DMS 273 (cell line): ENCODE measurements at regions not wholly inside any gene's neighbourhood (a gene's known extent, or its start where the extent isn't known, plus 50 kb on each side); places are given as distances from the start of the nearest gene placed in this dataset.
A peak's percentile ranks its signal among the peaks of the same experiment; 100 is the strongest.
"Not testable (repeated sequence)": the region's sequence is repeated elsewhere in the genome, so short reads cannot be mapped to it uniquely, and the experiment has no call there.

Experiments used
- DNase-seq: peaks from one replicate; lab custom pipeline; 2025; ENCODE audit not compliant: unreplicated experiment; lab: John Stamatoyannopoulos, UW

DNA sequence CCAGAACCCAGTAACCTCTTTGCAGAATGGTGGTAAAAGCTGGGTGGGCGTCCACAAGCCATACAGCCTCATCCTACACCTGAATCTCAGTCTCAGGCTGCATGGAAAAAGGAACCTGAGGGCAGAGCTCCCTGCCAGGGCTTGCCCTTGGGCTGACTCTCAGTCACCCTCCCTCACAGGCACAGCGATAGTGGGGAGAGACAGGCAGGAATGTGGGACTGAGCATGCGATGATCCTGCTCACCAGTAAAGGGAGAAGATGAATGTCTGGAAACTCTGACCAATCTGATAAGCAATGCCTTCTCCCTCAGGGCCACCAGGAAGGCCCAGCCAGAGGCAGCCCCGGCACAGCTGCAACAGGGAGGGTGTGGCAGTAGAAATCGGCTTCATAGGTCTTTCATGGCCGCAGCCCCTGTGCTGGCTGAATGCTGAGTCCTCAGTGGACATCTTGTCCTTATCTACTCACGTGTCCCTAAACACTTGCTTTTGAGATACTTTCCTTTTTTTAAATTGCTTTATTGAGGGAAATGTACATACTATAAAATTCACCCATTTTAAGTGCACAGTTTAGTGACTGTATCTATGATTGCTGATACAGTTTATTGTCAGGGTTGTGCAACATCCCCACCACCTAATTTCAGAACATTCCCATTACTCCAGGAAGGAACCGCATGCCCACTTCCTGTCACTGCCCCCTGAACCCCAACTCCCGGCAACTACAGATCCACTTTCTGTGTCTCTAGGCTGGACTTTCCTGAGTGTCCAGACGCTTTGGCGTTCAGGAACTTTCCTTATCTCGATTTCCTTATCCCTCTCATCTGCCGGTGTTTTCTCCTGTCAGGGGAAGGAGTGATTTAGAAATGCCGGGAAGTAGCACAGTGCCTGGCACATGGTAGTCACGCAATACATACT, 258.1 kb downstream of the PCNX1 start:
- DNase-seq = no peak

DNA sequence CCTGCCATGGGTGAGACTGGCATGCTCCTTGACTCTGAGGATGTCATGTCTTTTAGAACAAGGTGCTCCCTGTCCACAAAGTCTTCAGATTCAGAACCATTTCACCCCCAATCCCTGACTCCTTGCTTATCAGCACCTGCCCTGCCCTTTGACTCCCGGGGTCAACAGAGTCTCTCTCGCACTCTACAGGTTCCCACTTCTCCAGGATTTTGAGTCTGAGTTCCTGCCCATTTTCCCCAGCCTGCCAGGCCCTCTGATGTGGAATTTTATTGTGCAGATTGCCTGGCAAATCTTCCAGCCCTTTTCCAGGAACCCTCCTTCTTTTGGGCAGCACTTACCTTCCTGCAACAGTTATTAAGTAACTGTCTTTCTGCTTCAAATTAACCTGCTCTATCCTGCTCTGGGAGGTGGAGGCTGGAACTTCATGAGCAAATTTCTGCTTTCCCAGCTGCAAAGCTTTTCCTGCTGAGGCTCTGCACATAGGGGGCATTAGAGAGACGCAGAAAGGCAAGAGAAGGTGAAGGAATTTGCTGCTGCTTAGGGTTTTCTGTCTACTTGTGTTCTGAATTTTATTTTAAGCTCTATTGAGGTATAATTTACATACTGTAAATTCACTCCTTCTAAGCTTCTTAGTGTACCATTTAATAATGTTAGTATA, 259.1 kb downstream of the PCNX1 start:
- DNase-seq = peak; percentile 76

DNA sequence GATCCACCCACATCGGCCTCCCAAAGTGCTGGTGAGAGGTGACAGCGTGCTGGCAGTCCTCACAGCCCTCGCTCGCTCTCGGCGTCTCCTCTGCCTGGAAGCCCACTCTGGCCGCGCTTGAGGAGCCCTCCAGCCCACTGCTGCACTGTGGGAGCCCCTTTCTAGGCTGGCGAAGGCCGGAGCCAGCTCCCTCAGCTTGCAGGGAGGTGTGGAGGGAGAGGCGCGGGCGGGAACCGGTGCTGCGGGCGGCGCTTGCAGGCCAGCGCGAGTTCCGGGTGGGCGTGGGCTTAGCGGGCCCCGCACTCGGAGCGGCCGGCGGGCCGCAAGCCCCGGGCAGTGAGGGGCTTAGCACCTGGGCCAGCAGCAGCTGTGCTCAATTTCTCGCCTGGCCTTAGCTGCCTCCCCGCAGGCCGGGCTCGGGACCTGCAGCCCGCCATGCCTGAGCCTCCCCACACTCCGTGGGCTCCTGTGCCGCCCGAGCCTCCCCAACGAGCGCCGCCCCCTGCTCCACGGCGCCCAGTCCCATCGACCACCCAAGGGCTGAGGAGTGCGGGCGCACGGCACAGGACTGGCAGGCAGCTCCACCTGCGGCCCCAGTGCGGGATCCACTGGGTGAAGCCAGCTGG, 260.2 kb downstream of the PCNX1 start:
- not testable (repeated sequence) for DNase-seq

DNA sequence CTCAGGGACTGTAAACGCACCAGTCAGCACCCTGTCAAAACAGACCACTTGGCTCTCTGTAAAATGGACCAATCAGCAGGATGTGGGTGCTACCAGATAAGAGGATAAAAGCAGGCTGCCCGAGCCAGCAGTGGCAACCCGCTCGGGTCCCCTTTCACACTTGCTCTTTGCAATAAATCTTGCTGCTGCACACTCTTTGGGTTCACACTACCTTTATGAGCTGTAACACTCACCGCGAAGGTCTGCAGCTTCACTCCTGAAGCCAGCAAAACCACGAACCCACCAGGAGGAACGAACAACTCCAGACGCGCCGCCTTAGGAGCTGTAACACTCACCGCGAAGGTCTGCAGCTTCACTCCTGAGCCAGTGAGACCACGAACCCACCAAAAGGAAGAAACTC, 260.9 kb downstream of the PCNX1 start:
- not testable (repeated sequence) for DNase-seq

DNA sequence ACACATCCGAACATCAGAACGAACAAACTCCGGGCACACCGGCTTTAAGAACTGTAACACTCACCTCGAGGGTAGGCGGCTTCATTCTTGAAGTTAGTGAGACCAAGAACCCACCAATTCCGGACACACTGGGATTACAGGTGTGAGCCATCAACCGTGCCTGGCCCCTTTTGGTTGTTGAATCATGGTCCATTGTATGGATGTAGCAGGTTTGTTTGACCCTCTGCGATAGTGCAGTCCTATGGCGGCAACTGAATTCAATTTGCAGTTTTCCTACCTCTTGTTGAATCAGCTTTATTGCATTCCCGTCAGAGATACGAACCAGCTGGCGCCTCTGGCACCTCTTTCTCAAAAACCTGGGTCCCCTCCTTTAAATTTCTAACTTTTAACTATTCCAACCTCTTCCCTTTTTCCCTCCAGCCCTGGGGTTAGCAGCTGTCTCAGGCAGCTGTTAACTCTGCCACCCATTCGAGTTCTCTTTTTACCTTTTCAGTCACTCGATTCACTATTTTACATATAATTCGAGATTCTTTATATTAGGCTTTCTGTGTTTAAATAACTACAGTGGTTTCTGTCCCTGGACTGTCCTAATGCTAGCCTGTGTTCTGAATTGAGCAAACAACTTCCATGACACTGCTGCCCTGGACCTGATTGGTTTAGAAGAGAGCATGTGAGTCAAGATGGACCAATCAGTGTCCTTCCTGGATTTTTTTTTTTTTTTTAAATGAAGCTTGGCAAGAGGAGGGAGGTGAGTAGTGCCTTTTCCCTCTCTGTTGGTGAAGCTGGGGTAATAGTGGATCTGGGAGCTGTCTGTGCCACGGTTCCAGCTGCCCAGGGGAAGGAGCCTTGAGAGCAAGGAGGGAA, 261.5 kb downstream of the PCNX1 start:
- no peak for DNase-seq

DNA sequence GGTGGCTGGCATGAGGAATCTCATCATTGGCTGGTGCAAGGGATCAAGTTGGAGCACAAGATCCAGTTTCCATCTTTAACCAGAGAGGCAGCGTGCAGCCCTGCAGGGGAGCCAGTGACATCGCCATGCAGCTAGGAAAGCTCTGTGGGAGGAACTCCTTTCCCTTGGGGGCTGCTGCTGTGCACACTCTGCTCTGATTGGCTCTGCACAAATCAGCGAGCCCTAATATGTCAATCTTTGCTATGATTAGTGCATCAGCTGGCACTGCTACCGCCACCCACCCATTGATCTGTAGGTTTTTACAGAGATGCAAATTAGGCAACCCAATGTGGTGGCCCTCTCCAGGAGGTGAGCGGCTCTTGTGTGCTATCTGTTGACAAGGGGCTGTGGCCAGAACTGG, 262.6 kb downstream of the PCNX1 start:
- DNase-seq = no peak

DNA sequence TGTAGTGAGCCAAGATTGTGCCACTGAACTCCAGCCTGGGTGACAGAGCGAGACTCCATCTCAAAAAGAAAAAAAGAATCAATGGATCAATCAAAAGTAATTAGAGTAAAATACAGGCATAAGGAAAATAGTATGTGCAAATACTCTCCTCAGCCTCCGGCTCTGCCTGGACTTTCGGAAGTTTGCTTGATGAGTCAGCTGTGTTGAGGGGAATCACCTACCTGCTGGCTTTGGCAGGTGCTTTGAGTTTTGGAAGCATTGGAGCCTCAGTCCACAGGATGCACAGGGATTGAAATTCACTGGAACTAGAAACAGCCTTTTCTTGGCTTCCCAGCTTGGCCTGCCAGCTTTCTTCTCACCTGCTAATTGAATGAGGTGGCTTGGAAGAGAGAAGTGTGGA, 268.2 kb downstream of the PCNX1 start:
- no peak for DNase-seq

DNA sequence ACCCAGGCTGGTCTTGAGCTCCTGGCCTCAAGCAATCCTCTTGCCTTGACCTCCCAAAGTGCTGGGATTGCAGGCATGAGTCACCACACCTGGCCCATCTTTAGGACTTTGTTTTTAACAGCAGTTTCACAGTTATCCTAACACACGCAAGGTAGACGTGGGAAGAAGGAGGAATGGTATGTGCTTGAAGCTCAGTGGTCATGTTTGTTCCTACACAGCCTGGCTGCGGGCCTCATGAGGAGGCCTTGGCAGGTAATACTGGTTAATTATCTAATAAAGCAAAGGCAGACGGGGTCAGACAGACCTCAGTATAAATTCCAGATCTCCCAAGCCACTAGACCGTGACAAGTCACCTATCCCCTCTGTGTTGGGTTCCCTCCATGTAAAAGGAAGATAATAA, 271.8 kb downstream of the PCNX1 start:
- no peak for DNase-seq

DNA sequence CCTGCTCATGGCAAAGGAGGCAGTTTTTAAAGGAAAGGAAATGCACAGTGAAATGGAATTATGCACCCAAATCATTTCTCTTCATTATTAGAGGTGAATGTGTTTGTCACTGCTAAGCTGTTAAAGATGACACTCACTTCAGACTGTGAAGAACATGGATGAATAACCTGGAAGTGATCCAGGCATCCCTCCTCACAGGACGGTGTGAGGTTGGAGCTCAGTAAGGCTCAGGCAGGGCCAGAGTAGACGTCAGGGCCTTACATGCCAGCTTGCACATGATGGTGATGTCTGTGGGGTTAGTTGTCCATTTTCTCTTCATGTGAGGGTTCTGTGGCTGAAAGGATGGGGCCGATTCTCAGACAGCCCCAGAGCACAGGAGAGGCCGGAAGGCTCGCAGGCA, 273.1 kb downstream of the PCNX1 start:
- DNase-seq = no peak

DNA sequence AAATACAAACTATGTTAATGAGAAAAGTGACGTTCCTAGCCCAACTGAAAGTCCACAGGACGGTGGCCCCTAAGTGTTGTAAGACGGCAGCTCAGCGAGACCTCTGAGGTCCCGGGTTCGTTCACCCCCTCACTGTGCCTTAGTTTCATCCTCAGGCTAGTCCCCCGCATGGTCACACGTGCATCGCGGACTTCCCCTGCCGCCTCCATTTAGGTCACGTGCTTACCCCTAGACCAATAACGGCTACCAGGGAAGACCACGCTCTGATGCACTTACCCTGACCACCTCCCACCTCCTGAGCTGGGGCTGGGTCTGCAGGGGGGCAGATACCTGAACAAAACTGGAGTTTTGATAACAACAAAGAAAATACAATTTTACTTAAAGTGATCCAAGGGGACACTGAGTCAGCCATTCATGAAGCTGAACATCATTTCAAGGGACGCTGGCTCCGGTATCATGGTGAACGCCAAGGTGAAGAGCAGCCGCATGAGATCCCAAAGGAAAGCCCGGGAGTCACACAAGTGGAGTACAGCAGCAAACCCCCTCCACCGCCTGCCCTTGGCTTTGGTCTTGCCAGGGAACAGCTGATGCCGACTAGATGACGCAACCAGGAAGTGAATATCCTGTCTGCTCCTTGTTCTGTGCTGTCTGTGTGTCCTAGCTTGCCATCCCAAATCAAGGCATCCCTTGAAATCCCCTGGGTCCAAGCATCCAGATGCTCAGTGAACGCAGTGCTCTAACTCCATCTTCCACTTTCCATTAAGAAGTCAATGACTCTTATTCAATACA, 274.1 kb downstream of the PCNX1 start:
- DNase-seq = no peak

DNA sequence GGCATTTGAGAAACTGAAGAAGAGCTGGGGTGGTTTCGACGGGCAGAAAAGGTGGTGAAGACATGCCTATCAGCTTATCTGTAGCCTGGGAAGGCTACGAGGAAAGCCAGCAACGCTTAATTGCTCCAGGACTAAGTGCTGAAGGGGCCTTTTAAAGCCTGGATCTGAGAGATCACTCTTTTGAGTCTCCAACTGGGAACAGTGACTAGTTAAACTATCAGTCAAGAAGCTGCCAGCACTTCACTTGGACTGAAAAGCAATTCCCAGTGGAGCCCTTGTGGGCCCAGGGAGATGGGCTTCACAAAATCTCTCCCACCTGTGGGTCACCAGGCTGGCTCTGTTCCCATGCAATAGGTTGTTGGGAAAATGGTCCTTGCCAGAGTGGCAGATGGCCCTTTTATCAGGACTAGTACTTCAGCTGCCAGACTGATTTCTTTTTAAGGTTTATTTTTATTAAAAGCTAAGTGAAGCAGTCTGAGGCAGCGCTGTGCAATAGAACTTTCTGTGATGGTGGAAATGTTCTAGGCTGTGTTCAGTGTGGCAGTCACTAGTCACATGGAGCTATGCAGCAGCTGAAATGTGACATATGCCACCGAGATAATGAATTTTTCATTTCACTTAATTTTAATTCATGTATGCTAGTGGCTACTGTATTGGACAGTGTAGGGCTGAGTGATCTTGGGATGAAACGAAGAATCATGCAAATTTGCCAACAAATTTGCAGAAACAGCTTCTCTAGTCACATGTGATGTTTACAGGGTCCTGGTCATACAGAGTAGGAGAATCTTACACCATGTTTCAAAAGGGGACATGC, 276.8 kb downstream of the PCNX1 start:
- DNase-seq = peak; percentile 88

DNA sequence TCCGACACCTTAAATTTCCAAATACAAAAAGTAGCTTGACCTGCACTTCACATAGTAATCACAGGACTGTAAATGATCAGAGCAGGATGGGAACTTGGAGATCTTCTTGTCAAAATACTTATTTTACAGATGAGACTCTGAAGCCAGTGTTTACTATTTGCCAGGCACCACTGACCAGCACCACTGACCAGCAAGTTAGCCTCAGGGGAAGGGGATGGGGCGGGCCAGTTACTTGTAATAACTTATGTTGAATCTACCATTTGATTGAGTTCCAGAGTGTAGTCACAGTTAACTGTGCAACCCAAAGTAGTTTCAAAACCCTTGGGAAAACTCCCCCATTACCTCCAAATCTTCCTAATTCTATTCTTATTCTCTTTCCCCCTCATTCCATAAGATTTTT, 278.4 kb downstream of the PCNX1 start:
- no peak for DNase-seq

DNA sequence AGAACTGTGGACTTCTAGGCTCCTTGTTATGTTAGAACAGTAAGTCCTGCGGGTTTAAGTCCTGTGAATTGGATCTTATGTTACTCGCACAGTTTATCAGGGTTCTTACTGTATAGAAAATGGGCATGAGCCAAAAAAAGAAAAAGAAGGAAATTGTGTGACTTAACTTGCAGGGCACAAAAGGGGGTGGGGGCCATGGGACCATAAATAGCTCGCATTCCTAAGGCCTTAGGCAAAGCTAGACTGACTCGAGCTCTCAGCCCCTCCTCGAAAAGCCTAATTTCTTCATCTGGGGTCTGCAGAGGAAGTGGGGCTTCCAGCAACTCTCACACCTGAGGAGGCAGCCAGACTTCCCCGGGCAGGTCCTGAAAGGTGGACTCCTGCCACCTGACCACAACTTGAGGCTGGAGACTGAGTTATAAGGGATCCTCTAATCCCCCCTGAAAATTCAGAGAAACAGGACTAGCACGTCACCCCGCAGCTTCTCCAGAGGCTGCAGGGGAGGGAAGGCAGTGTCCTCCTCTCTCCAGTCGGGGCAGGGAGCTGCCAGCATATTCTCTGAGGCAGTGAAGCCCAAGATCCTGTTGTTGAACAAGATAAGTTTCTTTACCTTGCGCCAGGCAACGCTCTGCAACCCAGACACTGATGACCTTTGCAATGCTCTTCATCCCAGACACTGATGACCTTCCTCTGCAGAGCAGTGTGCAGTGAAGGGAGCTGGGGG, 280.5 kb downstream of the PCNX1 start:
- DNase-seq = no peak

DNA sequence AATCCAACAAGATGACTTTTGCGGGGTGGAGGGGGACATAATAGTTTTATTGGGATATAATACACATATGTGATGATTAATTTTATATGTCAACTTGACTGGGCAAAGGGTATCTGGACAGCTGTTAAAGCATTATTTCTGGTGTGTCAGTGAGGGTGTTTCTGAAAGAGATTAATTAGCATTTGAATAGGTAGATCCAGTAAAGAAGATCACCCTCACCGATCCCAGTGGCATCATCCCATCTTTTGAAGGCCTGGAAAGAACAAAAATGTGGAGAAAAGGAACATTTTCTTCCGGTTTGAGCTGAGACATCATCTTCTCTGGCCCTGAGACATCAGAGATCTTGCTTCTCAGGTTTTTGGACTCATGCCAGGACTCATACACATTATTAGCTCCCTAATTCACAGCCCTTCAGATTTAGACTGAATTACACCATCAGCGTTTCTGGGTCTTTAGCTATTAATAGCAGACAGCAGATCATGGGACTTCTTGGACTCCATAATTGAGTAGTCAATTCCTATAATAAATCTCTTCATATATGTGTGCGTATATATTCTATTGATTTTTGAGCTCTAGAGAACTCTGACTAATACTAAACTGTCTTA, 283.6 kb downstream of the PCNX1 start:
- peak; percentile 60 for DNase-seq

DNA sequence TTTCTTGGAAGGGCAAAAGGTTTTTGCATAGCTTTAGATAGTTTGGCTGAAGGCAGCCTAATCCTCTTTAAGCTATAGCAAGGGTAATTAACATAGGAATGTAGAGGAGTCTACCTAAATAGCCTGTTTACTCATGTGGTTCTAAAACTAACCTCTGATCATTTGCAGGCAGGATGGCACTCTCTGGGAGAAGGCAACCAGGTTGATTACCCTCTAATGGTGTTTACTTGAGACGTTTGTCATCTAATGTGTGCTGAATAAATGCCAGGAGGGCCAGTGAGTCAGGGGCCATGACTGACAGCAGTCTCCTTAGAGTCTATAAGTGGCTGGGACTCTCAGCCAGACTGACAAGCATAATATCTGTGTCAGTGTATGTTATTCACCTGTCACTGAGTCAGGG, 286.4 kb downstream of the PCNX1 start:
- DNase-seq = no peak

DNA sequence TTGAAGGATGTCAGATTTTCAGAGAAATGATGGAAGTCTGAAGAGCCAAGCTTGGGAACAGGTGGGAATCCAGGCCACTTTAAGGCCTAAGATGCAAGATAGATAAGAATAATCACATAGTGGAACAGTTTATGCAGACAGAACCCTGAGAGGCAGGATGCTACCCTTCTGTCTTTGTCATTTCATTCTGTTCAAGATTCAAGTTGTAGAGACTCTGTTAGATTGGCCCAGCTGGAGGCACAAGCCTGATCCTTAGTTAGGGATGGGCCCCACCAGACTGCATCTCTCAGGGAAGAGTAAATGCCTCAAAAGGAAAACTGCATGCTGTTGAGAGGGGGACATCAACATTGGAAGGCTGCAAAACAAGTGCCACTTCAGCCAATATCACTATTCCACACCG, 287.0 kb downstream of the PCNX1 start:
- no peak for DNase-seq

DNA sequence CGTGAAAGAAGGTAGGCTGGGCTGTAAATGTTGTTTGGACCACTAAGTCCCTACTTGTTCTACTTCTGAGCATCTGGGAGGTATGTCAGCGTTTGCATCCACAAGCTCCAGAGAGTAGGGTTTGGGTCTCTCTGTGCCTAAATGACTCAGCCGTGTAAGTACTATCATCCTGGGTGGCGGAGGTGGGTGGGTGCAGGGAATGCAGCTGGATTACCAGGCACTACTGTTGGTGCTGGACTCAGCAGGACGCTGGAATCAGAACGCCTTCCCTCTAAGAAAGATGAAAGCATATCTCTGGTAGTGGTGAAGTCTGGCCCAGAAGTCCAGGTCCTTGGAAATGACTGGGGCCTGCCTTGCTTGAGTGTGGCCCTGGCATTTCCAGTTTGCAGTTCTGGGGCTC, 289.7 kb downstream of the PCNX1 start:
- DNase-seq = no peak

DNA sequence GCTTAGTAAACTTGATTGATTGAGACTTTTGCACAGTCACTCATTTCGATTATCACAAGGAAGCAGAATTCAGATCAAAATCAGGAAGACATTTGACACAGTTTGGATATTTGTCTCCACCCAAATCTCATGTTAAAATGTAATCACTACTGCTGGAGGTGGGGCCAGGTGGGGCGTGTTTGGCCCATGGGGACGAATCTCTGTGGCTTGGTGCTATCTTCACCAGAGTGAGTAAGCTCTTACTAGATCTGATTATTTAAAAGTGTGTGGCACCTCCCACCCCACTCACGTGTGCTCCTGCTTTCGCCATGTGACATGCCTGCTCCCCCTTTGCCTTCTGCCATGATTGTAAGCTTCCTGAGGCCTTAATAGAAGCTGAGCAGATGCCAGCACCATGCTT, 291.4 kb downstream of the PCNX1 start:
- no peak for DNase-seq
